ENCODE measurements at regions not wholly inside any gene's neighbourhood (a gene's known extent, or its start where the extent isn't known, plus 50 kb on each side); places are given as distances from the start of the nearest gene placed in this dataset.
"Not testable (repeated sequence)": the region's sequence is repeated elsewhere in the genome, so short reads cannot be mapped to it uniquely, and the experiment has no call there.

- H3K27ac ChIP-seq (ENCODE audit: low read depth in 1 of 3, low read length in 2 of 3), result no peak overlapping the region
- FAIRE-seq, result no peak
- no peaks in the 10 kb centered on the region for H3K36me3 ChIP-seq (ENCODE audit: control insufficient read depth in 3 of 3, insufficient read depth in 2 of 3, low read depth in 1 of 3, low read length in 3 of 3)
- peaks cover 0 to 2% of the 10 kb centered on the region in 2 donors for H3K9me3 ChIP-seq (ENCODE audit: control insufficient read depth in 2 of 2, insufficient read depth in 1 of 2, low read depth in 1 of 2, low read length in 1 of 2)
- H3K27me3 ChIP-seq (ENCODE audit: control insufficient read depth in 3 of 3, insufficient read depth in 3 of 3, low read length in 3 of 3), result no peaks in the 10 kb centered on the region
- no peak for DNase-seq
- WGBS, 3 donors, result 65 to 76% (median 66%) methylated on average over 4 of the region's 4 CpGs
- H3K4me1 ChIP-seq (ENCODE audit: control insufficient read depth in 3 of 3, insufficient read depth in 2 of 3, low read depth in 1 of 3, low read length in 2 of 3), result no peaks in the 10 kb centered on the region
- no peak overlapping the region for H3K4me3 ChIP-seq (ENCODE audit: low read depth in 1 of 3, low read length in 3 of 3)
Observed at GRCh38 chr4:33715841-33716395, 2528.4 kb downstream of the ARAP2 start.

- H3K27me3 ChIP-seq (ENCODE audit: control insufficient read depth in 3 of 3, insufficient read depth in 3 of 3, low read length in 3 of 3), result no peaks in the 10 kb centered on the region
- no peaks in the 10 kb centered on the region for H3K36me3 ChIP-seq (ENCODE audit: control insufficient read depth in 3 of 3, insufficient read depth in 2 of 3, low read depth in 1 of 3, low read length in 3 of 3)
- no peaks in the 10 kb centered on the region for H3K4me1 ChIP-seq (ENCODE audit: control insufficient read depth in 3 of 3, insufficient read depth in 2 of 3, low read depth in 1 of 3, low read length in 2 of 3)
- 66 to 80% (median 67%) methylated on average over 2 of the region's 2 CpGs for WGBS, 3 donors
- FAIRE-seq (no peak), DNase-seq (no peak)
- no peak overlapping the region for H3K27ac ChIP-seq (ENCODE audit: low read depth in 1 of 3, low read length in 2 of 3)
- H3K4me3 ChIP-seq (ENCODE audit: low read depth in 1 of 3, low read length in 3 of 3), result no peak overlapping the region
- H3K9me3 ChIP-seq (ENCODE audit: control insufficient read depth in 2 of 2, insufficient read depth in 1 of 2, low read depth in 1 of 2, low read length in 1 of 2), result no peaks in the 10 kb centered on the region
Observed at GRCh38 chr4:33722254-33722653, 2522.1 kb downstream of the ARAP2 start.

- H3K27me3 ChIP-seq (ENCODE audit: control insufficient read depth in 3 of 3, insufficient read depth in 3 of 3, low read length in 3 of 3), result no peaks in the 10 kb centered on the region
- no peaks in the 10 kb centered on the region for H3K4me1 ChIP-seq (ENCODE audit: control insufficient read depth in 3 of 3, insufficient read depth in 2 of 3, low read depth in 1 of 3, low read length in 2 of 3)
- H3K9me3 ChIP-seq (ENCODE audit: control insufficient read depth in 2 of 2, insufficient read depth in 1 of 2, low read depth in 1 of 2, low read length in 1 of 2), result no peaks in the 10 kb centered on the region
- DNase-seq (no peak), FAIRE-seq (no peak)
- no peak overlapping the region for H3K27ac ChIP-seq (ENCODE audit: low read depth in 1 of 3, low read length in 2 of 3)
- no peak overlapping the region for H3K4me3 ChIP-seq (ENCODE audit: low read depth in 1 of 3, low read length in 3 of 3)
- WGBS, 3 donors, result 61 to 80% (median 78%) methylated on average over 7 of the region's 7 CpGs
- H3K36me3 ChIP-seq (ENCODE audit: control insufficient read depth in 3 of 3, insufficient read depth in 2 of 3, low read depth in 1 of 3, low read length in 3 of 3), result no peaks in the 10 kb centered on the region
Observed at GRCh38 chr4:33722800-33723516, 2521.4 kb downstream of the ARAP2 start.

GRCh38 chr4:33724685-33725084 is 2519.6 kb downstream of the ARAP2 start:
- DNase-seq, result no peak
- no peaks in the 10 kb centered on the region for H3K9me3 ChIP-seq (ENCODE audit: control insufficient read depth in 2 of 2, insufficient read depth in 1 of 2, low read depth in 1 of 2, low read length in 1 of 2)
- H3K4me3 ChIP-seq (ENCODE audit: low read depth in 1 of 3, low read length in 3 of 3), result no peak overlapping the region
- no peaks in the 10 kb centered on the region for H3K36me3 ChIP-seq (ENCODE audit: control insufficient read depth in 3 of 3, insufficient read depth in 2 of 3, low read depth in 1 of 3, low read length in 3 of 3)
- no peak for FAIRE-seq
- WGBS, 3 donors, result 76 to 87% (median 81%) methylated on average over 3 of the region's 3 CpGs
- no peaks in the 10 kb centered on the region for H3K27me3 ChIP-seq (ENCODE audit: control insufficient read depth in 3 of 3, insufficient read depth in 3 of 3, low read length in 3 of 3)
- no peaks in the 10 kb centered on the region for H3K4me1 ChIP-seq (ENCODE audit: control insufficient read depth in 3 of 3, insufficient read depth in 2 of 3, low read depth in 1 of 3, low read length in 2 of 3)
- H3K27ac ChIP-seq (ENCODE audit: low read depth in 1 of 3, low read length in 2 of 3), result no peak overlapping the region

GRCh38 chr4:33725861-33726260 is 2518.5 kb downstream of the ARAP2 start:
- DNase-seq (no peak), FAIRE-seq (no peak)
- Histone ChIP-seq H3K27ac (ENCODE audit: low read depth in 1 of 3, low read length in 2 of 3) (no peak overlapping the region), H3K9me3 (ENCODE audit: control insufficient read depth in 2 of 2, insufficient read depth in 1 of 2, low read depth in 1 of 2, low read length in 1 of 2) (peaks cover 0 to 6% of the 10 kb centered on the region in 2 donors), H3K36me3 (ENCODE audit: control insufficient read depth in 3 of 3, insufficient read depth in 2 of 3, low read depth in 1 of 3, low read length in 3 of 3) (no peaks in the 10 kb centered on the region), H3K4me3 (ENCODE audit: low read depth in 1 of 3, low read length in 3 of 3) (no peak overlapping the region), H3K4me1 (ENCODE audit: control insufficient read depth in 3 of 3, insufficient read depth in 2 of 3, low read depth in 1 of 3, low read length in 2 of 3) (no peaks in the 10 kb centered on the region), H3K27me3 (ENCODE audit: control insufficient read depth in 3 of 3, insufficient read depth in 3 of 3, low read length in 3 of 3) (no peaks in the 10 kb centered on the region)
- 67 to 83% (median 79%) methylated on average over 2 of the region's 2 CpGs for WGBS, 3 donors

GRCh38 chr4:33737726-33738125 is 2506.6 kb downstream of the ARAP2 start:
- no peaks in the 10 kb centered on the region for H3K4me1 ChIP-seq (ENCODE audit: control insufficient read depth in 3 of 3, insufficient read depth in 2 of 3, low read depth in 1 of 3, low read length in 2 of 3)
- FAIRE-seq, result no peak
- no peak overlapping the region for H3K4me3 ChIP-seq (ENCODE audit: low read depth in 1 of 3, low read length in 3 of 3)
- WGBS, 3 donors, result 41 to 74% (median 44%) methylated on average over 2 of the region's 2 CpGs
- no peaks in the 10 kb centered on the region for H3K27me3 ChIP-seq (ENCODE audit: control insufficient read depth in 3 of 3, insufficient read depth in 3 of 3, low read length in 3 of 3)
- H3K36me3 ChIP-seq (ENCODE audit: control insufficient read depth in 3 of 3, insufficient read depth in 2 of 3, low read depth in 1 of 3, low read length in 3 of 3), result no peaks in the 10 kb centered on the region
- peaks cover 0 to 7% of the 10 kb centered on the region in 2 donors for H3K9me3 ChIP-seq (ENCODE audit: control insufficient read depth in 2 of 2, insufficient read depth in 1 of 2, low read depth in 1 of 2, low read length in 1 of 2)
- no peak overlapping the region for H3K27ac ChIP-seq (ENCODE audit: low read depth in 1 of 3, low read length in 2 of 3)
- DNase-seq, result no peak

- FAIRE-seq, result no peak
- no peaks in the 10 kb centered on the region for H3K27me3 ChIP-seq (ENCODE audit: control insufficient read depth in 3 of 3, insufficient read depth in 3 of 3, low read length in 3 of 3)
- H3K27ac ChIP-seq (ENCODE audit: low read depth in 1 of 3, low read length in 2 of 3), result no peak overlapping the region
Observed at GRCh38 chr4:33739884-33740632, 2504.3 kb downstream of the ARAP2 start.

GRCh38 chr4:33740871-33741270 is 2503.4 kb downstream of the ARAP2 start:
- not testable (repeated sequence) for FAIRE-seq; H3K9me3 ChIP-seq (ENCODE audit: control insufficient read depth in 2 of 2, insufficient read depth in 1 of 2, low read depth in 1 of 2, low read length in 1 of 2); H3K4me3 ChIP-seq (ENCODE audit: low read depth in 1 of 3, low read length in 3 of 3); H3K4me1 ChIP-seq (ENCODE audit: control insufficient read depth in 3 of 3, insufficient read depth in 2 of 3, low read depth in 1 of 3, low read length in 2 of 3); DNase-seq; H3K36me3 ChIP-seq (ENCODE audit: control insufficient read depth in 3 of 3, insufficient read depth in 2 of 3, low read depth in 1 of 3, low read length in 3 of 3); H3K27me3 ChIP-seq (ENCODE audit: control insufficient read depth in 3 of 3, insufficient read depth in 3 of 3, low read length in 3 of 3); H3K27ac ChIP-seq (ENCODE audit: low read depth in 1 of 3, low read length in 2 of 3)
- WGBS, 3 donors, result 17 to 37% (median 23%) methylated on average over 5 of the region's 5 CpGs

More at GRCh38 chr4:33739884-33740632, 2504.3 kb downstream of the ARAP2 start:
- H3K4me1 ChIP-seq (ENCODE audit: control insufficient read depth in 3 of 3, insufficient read depth in 2 of 3, low read depth in 1 of 3, low read length in 2 of 3), result no peaks in the 10 kb centered on the region
- 76 to 82% (median 80%) methylated on average over 10 of the region's 10 CpGs for WGBS, 3 donors
- H3K9me3 ChIP-seq (ENCODE audit: control insufficient read depth in 2 of 2, insufficient read depth in 1 of 2, low read depth in 1 of 2, low read length in 1 of 2), result peaks cover 0 to 9% of the 10 kb centered on the region in 2 donors
- H3K36me3 ChIP-seq (ENCODE audit: control insufficient read depth in 3 of 3, insufficient read depth in 2 of 3, low read depth in 1 of 3, low read length in 3 of 3), result no peaks in the 10 kb centered on the region
- DNase-seq, result no peak
- H3K4me3 ChIP-seq (ENCODE audit: low read depth in 1 of 3, low read length in 3 of 3), result no peak overlapping the region

All from small intestine (tissue), 7 donors.